PFSK-1 (cell line): ENCODE measurements at regions not wholly inside any gene's neighbourhood (a gene's known extent, or its start where the extent isn't known, plus 50 kb on each side); places are given as distances from the start of the nearest gene placed in this dataset.

Source experiments
- FOXP2 ChIP-seq: optimal IDR thresholded peaks from 2 replicates; pipeline ENCODE3; 2011; ENCODE audit warnings: borderline replicate concordance, control low read depth, inconsistent platforms; ENCODE audit not compliant: insufficient read depth; ENCODE audit errors: extremely low read length, extremely low read depth
- POLR2AphosphoS5 ChIP-seq: IDR thresholded peaks from 2 replicates; pipeline ENCODE4 v1.6.1; 2012; ENCODE audit warnings: low read depth, mild to moderate bottlenecking, control low read depth, low read length, moderate library complexity
- REST ChIP-seq, 2 experiments: IDR thresholded peaks; 2 replicates each; pipeline versions ENCODE4 v1.6.1 to v1.8.0; 2011 to 2012; ENCODE audit warnings: low read depth in 2 of 2, low read length in 2 of 2, control low read depth in 1 of 2, inconsistent platforms in 1 of 2, mild to moderate bottlenecking in 1 of 2, moderate library complexity in 1 of 2; ENCODE audit not compliant: insufficient read depth in 1 of 2
- SIN3A ChIP-seq: IDR thresholded peaks from 2 replicates; pipeline ENCODE4 v1.6.1; 2012; ENCODE audit warnings: mild to moderate bottlenecking, low read length, moderate library complexity, borderline replicate concordance; ENCODE audit not compliant: insufficient read depth
- TAF1 ChIP-seq: IDR thresholded peaks from 2 replicates; pipeline ENCODE4 v1.6.1; 2012; ENCODE audit warnings: low read length, control low read depth, borderline replicate concordance; ENCODE audit not compliant: insufficient read depth

GRCh38 chr13:66001140-66001539, 1229.0 kb downstream of the PCDH9 start:
- TF ChIP-seq TAF1, result no peak
- no peak for TF ChIP-seq FOXP2
- TF ChIP-seq SIN3A, result no peak
- no peak for TF ChIP-seq POLR2AphosphoS5
- no peak for TF ChIP-seq REST (IDR thresholded peaks at IDR 0.05; ENCODE audit: insufficient read depth in 1 of 2, low read depth in 2 of 2, low read length in 2 of 2)

GRCh38 chr13:65999411-65999810, 1230.7 kb downstream of the PCDH9 start:
- TF ChIP-seq TAF1, result no peak
- TF ChIP-seq FOXP2, result no peak
- TF ChIP-seq POLR2AphosphoS5, result no peak
- no peak for TF ChIP-seq REST (IDR thresholded peaks at IDR 0.05; ENCODE audit: insufficient read depth in 1 of 2, low read depth in 2 of 2, low read length in 2 of 2)
- no peak for TF ChIP-seq SIN3A

GRCh38 chr13:65990684-65991083, 1239.5 kb downstream of the PCDH9 start:
- TF ChIP-seq TAF1, result no peak
- no peak for TF ChIP-seq SIN3A
- TF ChIP-seq POLR2AphosphoS5, result no peak
- TF ChIP-seq FOXP2, result no peak
- TF ChIP-seq REST (IDR thresholded peaks at IDR 0.05; ENCODE audit: insufficient read depth in 1 of 2, low read depth in 2 of 2, low read length in 2 of 2), result no peak

- TF ChIP-seq SIN3A (no peak), REST (IDR thresholded peaks at IDR 0.05; ENCODE audit: insufficient read depth in 1 of 2, low read depth in 2 of 2, low read length in 2 of 2) (no peak), TAF1 (no peak), POLR2AphosphoS5 (no peak)
These were observed 1244.5 kb downstream of the PCDH9 start for GRCh38 chr13:65985612-65986011.

- TF ChIP-seq POLR2AphosphoS5 (no peak), TAF1 (no peak), SIN3A (no peak), REST (IDR thresholded peaks at IDR 0.05; ENCODE audit: insufficient read depth in 1 of 2, low read depth in 2 of 2, low read length in 2 of 2) (no peak), FOXP2 (no peak)
These were observed 1252.6 kb downstream of the PCDH9 start for GRCh38 chr13:65977525-65977924.
